Astrocyte of the cerebellum (primary cell): ENCODE measurements at regions not wholly inside any gene's neighbourhood (a gene's known extent, or its start where the extent isn't known, plus 50 kb on each side); places are given as distances from the start of the nearest gene placed in this dataset.

Experiments
- DNase-seq: peaks from one replicate; pipeline ENCODE4 v3.0.0-alpha.2; 2011; ENCODE audit warnings: low read depth
- H3K4me3 ChIP-seq: 2 replicates; pipeline ENCODE4 v1.5.1; 2011; ENCODE audit warnings: mild to moderate bottlenecking, low read depth, low read length, moderate library complexity
- CTCF ChIP-seq: IDR thresholded peaks from 2 replicates; pipeline ENCODE4 v1.5.1; 2012; ENCODE audit warnings: low read length, low read depth, moderate library complexity, mild to moderate bottlenecking; ENCODE audit errors: missing control alignments
- in situ Hi-C: cut with HindIII; loops from 2 replicates; pipeline ENCODE4 v1.10.0; 2017; ENCODE audit warnings: low sequenced_read_pairs

- TF ChIP-seq CTCF = no peak
- in situ Hi-C loops = no loop called here
- no peak overlapping the region for H3K4me3 ChIP-seq
- DNase-seq = no peak
Observed at GRCh38 chr3:177371888-177372287, 174.6 kb upstream of the TBL1XR1 start.

- no peak for TF ChIP-seq CTCF
- no peak overlapping the region for H3K4me3 ChIP-seq
- in situ Hi-C loops = no loop called here
- DNase-seq = no peak
Observed at GRCh38 chr3:177374323-177374722, 177.0 kb upstream of the TBL1XR1 start.

GRCh38 chr3:177375316-177375715 is 178.0 kb upstream of the TBL1XR1 start:
- no peak overlapping the region for H3K4me3 ChIP-seq
- DNase-seq = no peak
- no peak for TF ChIP-seq CTCF
- in situ Hi-C loops = no loop called here

DNA sequence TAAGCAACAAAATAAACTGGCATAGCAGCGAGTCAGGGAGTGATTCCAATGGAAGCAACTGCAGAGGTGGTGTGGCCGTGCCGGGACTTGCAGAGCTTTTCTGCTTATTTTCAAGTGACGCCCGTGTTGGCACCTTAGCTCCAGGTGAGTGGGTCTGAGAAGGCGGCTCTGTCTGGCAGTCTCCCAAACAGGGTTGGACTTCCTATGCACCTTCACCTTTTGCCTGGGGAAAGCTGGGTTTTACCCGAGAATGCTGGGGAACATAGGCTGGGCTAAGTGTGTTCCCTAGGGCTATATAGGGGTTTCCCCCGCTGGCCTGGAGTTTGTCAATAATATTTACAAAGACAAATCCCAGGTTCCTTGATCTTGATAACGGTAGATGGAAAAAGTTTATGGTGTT is 179.9 kb upstream of the TBL1XR1 start:
- no peak for TF ChIP-seq CTCF
- no peak for DNase-seq
- H3K4me3 ChIP-seq = no peak overlapping the region
- in situ Hi-C loops = no loop called here

GRCh38 chr3:177378168-177378567 is 180.9 kb upstream of the TBL1XR1 start:
- no peak for DNase-seq
- in situ Hi-C loops = no loop called here
- no peak overlapping the region for H3K4me3 ChIP-seq
- TF ChIP-seq CTCF = no peak

- in situ Hi-C loops = no loop called here
- no peak for DNase-seq
- no peak for TF ChIP-seq CTCF
- H3K4me3 ChIP-seq = no peak overlapping the region
Observed at GRCh38 chr3:177379045-177379444, 181.8 kb upstream of the TBL1XR1 start.

DNA sequence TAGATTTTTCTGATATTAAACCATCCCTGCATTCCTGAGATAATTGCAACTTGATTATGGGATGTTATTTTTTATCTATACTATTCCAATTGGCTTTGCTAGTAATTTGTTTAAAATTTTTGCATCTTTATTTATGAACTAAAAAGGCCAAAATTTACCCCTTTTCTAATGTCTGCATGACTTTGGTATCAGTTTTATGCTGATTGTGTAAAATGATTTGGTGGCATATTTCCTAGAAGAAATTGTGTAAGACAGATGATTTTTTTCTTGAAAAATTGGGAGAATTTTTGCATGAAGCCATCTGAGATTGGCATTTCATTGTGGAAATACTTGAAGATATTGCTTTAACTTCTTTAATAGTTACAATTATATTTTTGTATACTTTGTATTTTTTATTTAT is 183.8 kb upstream of the TBL1XR1 start:
- no peak for DNase-seq
- TF ChIP-seq CTCF = no peak
- in situ Hi-C loops = no loop called here
- no peak overlapping the region for H3K4me3 ChIP-seq
